Activated CD8-positive, alpha-beta memory T cell treated with anti-CD3 and anti-CD28 coated beads for 48 hours (primary cell): ENCODE measurements at regions not wholly inside any gene's neighbourhood (a gene's known extent, or its start where the extent isn't known, plus 50 kb on each side); places are given as distances from the start of the nearest gene placed in this dataset.

ENCODE experiments used
- DNase-seq, 3 experiments: peaks; one replicate each; pipeline ENCODE4 v3.0.0-alpha.2; 2020; ENCODE audit warnings: low read depth in 2 of 3, low spot score in 2 of 3

DNA sequence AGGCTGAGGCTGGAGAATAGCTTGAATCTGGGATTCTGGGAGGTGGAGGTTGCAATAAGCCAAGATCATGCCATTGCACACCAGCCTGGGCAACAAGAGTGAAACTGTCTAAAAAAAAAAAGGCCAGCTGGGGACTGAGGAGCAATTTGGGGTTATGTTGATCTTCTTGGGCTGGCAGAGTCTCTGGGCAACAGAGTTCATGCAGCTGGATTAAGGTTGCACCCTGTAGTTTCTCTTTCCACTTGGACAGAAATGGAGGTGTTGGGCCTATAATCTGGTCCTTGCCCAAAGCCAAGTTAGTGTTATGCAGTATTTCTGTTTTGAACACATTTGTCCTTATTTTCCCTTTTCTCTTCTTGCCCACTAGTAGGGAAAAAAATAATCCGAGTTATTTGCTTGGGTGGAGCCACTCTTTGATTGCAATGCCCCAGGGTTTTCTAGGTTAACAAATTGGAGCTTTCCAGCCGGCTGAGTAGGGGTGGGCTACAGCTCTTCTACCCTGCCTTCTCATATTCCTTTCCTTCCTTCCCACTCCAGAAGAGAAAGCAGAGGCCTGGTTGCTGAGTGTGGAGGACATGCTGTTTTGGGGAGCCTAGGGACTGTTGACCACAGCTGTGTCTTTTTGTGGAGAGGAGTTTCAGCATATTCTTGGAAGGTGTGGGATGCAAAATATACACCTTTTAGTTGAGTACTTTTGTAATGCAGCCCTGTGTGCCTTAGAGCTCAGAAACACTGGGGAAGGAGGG is 213.9 kb downstream of the SOX4 start:
- DNase-seq, result no peak

DNA sequence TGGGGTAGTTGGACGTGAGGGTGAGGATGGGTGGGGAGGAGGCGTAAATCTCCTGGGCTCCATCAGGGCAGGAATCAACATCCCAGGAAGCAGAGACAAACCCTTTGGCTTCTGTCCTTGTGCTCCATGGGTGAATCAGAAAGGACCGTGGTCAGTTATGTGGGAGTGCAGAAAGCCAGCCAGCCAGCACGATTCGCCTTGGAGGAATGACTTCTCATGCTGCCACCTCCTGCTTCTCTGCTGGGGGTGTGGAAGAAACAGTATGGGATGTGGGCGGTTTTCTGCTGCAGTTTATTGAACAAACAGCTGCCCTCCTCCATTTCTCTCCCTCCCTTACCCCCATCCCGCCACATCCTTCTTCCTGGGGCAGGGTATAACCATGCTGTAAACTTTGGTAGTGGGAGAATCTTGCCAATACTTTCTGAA is 214.5 kb downstream of the SOX4 start:
- no peak for DNase-seq

DNA sequence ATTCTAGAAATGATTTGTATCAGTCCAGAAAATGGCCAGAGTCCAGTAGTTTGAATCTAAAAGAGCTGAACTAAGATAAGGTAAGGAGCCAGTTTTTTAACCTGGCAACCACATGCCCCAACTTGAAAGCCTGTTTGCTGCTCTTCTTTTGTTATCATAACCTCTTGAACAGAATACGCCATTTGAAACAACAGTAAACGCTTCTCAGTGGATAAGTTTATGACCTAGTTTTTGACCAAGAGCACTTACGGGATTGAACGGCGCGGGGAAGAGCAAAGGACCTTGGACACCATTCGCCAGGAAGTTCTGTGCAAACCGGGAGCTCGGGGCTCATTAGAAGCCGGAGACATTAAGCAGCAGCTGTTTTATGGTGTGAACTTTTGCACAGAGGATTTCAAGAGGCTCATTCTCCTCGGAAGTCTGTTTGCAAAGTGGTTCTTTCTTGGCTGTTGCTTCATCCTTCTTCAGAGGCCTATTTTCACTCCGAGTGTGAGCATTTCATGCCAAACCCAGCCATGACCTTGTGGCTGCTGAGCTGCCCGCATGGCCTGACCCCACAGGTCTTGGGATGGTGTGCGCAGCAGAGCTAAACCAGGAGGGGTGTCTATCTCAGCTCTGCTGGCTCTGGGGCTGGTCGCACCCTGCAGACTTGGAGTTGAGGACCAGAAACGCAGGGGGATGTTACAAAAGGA is 215.1 kb downstream of the SOX4 start:
- DNase-seq, result no peak

DNA sequence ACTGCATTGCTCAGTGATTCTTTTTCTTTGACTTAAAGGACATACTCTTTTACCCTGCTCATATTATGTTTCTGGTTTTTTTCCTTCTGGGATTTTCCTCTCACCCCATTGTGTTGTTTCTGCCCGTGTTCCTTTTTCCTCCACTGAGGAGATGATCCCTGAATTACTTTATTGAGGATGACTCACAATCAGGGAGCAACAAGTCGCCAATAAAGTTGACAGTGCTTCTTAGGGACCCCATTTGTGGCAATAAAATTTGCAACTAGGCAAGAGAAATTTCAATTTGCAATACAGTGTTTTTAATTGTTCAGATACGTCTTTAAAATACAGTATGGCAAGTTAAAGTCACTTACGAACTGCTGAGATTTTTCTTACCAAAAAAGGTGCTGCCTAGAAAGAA is 217.9 kb downstream of the SOX4 start:
- DNase-seq, result no peak

DNA sequence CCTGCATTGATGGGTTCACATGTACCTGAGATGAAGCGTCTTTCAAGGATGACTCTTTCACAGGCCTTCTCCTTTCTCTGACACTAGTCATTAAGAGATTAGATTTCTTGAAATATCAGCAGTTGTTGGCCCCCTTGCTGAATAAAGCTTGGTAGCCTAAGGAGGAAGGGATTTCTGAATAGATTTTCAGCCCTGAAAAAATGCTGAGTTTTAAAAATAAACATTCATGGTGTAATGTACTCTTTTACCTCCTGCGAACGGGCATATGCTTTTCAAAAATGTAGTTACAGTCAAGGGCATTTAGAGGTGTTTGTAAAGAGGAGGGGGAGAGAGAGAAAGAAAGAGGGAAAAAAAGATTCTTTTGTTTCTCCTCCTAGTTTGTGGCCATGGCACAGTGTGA is 222.7 kb downstream of the SOX4 start:
- DNase-seq, result no peak

DNA sequence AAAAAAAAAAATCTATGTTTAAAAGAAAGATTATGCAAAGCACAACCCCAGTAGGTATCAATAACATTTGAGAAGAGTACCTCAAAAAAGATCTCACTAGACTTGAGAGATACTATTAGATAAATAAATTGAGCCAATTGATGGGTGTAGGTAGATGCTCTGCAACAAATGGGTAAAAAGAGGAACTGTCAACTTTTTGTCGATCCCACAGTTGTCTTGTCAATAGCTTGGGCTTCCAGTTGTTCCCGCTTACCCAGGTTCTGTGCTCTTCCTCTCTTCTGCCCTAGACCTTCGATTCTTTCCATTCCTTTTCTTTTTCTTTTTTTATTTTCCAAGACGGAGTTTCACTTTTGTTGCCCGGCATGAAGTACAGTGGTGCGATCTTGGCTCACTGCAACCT is 226.9 kb downstream of the SOX4 start:
- DNase-seq, result no peak

DNA sequence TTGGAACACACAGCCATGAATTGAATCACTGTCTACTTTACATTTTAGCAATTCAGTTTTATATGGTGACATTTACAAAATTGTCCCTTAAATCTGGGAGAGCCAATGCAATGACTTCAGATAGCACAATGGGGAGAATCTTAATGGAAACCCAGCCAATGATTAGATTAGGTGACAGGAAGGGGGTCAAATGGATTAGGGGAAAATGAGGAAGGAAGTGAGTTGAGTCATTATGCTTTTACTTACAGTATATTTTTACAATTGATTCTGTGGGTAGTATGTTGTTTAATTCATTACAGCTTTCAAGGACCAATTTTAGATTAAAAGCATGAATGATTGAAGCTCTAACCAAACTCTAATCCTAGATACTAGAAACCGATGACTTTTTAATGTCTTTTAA is 229.8 kb downstream of the SOX4 start:
- no peak for DNase-seq

DNA sequence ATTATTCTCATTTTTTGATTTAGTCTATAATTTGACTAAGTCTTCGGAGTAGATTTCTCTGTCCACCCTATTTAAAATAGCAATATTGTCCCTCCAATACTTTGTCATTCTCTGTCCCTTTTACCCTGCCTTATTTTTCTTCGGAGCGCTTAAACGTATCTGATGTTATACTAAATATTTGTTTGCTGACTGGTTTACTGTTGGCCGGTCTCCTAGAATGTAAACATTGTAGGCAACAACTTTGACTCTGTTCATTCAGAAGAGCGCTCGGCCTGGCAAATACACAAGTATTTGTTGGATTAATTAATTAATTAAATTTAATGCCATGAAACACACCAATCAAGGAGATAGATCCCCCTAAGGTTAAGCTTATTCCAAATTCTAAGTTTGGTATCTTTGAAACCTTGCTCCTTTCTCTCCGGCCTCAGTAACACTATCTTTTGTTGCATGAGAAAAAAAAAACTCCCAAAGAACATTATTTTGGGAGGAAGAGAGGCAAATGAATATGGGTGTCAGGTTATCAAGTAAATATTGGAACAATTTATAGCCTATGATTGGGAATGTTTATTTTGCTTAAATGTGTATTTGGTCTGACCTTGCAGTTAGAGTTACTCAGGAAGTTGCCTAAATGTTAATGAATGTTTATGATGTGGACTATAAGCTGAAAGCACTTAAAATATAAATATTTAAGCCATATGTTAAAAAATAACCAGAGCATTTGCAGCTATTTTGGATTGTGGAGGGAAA is 231.1 kb downstream of the SOX4 start:
- DNase-seq, result no peak

DNA sequence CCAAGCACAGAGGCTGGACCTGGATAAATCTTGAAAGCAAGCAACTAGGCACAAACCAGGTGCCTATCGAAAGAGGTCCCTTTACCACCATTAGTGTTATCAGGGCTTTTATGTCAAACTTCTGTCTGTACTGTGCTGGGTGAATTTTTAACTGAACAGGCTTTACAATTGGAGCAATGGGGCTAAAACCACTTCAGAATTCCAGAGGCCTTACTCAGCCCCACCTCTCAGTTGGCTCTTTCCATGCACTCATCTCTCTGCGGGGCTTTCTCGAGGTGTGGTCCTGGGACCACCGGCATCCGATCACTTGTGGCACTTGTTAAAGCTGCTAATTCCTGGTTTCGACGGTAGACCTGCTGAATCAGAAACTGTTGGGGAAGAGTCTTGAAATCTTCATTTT is 232.5 kb downstream of the SOX4 start:
- no peak for DNase-seq

DNA sequence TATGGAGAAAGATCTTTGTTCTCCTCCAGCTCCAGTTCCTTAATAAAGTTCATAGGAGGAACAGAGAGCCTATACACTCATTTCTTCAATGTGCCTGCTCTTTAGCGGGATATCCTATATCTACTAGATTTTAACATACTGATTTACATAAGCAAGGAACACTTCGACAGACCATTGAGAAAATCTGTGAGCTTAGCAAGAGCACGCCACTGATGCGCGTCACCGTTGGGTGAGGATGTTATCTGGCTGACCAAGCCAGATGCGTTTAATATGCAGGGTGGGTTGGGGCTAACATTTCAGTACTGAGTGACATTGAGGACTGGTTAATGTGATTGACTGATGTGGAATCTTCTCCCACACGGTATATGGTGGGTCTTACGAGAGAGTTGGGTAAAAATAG is 233.4 kb downstream of the SOX4 start:
- DNase-seq, result no peak

DNA sequence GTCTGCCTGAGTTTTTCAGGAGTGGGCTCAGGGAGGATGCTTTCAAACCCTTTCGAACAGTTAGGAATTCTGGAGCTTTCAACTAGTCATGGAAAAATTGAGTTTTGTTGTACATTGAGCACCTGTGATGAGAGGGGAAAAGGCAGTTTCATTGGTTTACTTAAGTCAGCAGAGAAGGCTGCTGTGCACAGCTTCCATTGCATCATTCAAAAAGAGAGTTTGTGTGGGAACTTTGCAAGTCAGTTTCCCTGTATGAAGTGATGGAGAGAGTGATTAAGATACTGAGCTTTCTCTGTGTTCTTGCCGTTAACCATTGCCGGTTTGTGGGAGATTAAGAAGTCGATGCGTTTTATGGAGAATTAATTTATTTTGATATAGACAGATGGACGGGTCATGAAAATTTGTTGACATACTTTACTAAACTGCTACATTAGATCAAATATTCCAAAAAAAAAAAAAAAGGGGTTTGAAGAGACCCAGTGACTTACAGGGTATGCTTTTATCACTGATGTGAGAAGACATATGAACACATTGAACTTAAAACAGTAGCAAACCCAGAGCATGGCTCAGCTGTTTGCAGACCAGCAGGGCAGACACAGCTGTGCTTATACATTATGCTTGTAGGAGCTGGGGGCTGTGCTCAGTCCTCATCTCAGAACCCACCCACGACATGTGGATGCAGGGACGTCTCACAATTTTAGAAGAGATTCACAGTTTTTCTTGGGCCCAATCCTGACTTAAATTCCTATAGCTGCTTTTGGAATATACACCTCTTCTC is 234.1 kb downstream of the SOX4 start:
- DNase-seq, result no peak

DNA sequence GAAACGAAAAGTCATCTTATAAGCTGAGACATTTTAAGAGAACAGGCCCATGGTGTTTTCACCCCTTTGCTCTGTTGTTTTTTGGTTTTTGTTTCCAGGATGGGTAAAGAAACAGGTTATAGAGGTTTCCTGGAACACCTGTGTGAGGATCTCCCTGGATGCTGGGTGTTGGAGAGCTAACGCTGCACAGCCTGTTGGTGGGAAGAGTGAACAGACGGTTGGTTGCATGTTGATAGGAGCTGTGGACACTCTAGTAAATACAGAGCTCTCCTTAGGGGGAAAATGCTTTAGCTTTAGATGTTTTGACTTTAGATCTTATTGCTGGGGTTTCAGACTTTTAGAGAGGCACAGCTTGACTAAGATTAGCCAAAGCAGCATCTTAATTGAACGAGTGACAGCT is 235.2 kb downstream of the SOX4 start:
- no peak for DNase-seq

DNA sequence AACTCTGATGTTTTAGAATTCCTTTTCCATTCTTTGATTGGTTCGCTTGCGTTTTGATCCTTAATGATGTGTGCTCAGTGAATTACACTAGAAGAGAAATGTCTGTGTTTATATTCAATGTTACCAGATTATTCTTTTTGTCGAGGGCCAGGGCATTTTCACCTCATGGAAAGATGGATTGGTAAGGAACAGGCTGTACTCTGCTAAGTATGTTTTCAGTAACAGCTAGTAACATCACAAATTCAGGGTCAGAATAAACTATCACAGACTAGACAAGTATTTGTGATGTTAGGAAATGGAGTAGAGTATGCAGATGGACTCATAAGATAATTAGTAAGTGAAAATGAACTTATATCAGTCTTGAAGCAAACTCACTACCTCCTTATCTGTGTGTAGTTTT is 235.6 kb downstream of the SOX4 start:
- no peak for DNase-seq

DNA sequence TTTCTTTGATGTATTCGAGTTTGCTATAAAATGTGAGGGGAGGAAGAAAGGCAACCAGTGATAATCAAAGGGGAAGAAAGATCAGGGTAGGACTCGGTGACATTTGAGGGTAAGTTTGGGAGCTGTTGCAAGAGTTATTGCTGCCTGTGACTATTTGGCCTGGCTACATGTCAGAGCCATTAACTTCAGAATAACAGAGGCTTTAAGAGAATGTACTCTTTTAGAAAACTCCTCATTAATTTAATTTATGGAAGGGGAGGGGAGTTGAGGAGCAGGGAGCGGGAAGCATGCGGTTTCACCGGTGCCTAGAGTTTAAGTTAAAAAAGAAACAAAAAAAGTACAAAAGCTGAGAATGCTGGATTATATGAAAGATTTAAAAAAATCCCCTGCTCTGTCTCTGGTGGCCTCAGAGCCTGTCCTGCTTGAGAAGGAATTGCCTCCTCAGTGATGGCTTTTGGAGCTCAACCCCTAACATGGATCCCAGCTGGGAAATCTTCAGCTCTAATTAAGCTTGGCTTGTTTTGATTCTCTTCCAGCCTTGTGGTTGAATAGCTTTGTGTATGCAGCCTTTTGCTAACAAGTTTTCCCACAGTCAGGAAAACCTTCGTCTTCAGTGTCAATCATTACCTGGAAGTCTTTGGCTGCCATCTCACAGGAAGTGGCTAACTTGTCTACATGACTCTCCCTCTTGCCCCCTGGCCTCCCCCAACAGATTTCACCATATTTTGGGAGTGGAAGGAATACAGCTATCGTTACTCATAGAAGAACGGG is 238.2 kb downstream of the SOX4 start:
- no peak for DNase-seq

DNA sequence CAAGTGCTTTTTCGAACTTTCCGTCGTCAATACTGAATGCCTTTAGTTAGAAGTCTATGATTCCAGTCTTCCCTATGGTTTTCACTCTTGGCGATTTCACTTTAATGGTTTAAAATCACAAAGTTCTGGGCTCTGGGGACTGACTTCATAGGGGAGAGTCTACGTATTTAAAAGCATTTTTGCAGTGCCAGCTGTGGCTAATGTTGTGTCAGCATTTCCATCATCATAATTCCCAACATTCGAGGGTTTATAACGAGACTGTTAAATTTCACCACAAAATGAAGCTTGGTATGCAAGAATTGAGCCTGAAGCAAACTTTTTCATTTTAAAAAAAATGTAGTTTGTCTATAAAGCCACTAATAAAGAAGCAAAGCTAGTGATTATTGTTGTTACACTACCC is 242.7 kb downstream of the SOX4 start:
- DNase-seq, result no peak

DNA sequence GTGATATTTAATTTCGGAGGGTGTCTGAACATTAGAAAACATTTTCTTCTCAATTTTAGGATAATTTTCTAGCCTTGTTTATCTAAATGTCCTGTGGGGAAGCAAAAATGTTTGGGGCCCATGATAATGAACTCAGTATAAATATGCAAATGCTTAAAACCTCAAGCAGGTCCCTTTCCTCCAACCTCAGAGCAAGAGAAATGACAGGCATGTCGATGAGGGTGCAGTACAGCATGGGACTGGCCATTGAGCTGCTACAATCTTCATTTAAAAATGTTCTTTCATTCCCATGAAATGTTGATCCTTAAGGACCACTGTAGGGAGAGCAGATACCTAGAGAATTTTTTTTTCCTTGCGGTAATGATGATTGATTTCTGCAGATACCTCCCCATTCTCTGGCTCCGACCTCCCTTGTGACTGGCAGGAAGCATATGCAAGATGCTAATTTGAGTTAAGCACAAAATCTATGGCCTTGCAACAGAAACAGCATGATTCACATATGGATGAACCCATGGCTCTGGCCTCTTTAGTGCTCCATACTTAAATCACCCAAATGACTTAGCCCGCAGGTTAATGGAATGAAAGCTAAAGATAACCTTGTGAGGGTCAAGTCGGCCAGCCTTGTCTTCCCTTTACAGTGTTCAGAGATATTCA is 243.3 kb downstream of the SOX4 start:
- no peak for DNase-seq

DNA sequence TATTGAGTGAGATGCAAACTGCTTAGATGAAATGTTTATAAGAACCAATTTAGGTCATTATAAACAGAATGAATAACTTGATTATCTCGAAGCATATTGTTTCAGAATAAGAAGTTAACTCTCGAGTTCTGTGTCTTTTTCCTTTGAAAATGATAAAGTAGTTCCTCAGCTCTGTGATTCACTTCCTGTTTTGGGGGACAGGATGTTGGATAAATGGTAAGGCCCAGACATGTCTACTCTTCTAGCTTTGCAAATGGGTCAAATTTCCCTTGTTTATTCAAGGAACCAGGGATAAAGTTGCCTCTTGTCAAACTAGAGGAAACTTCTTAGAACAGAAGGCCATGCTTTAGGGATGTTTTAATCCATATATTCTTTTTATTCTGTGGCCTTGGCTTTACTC is 246.9 kb downstream of the SOX4 start:
- DNase-seq, result no peak

DNA sequence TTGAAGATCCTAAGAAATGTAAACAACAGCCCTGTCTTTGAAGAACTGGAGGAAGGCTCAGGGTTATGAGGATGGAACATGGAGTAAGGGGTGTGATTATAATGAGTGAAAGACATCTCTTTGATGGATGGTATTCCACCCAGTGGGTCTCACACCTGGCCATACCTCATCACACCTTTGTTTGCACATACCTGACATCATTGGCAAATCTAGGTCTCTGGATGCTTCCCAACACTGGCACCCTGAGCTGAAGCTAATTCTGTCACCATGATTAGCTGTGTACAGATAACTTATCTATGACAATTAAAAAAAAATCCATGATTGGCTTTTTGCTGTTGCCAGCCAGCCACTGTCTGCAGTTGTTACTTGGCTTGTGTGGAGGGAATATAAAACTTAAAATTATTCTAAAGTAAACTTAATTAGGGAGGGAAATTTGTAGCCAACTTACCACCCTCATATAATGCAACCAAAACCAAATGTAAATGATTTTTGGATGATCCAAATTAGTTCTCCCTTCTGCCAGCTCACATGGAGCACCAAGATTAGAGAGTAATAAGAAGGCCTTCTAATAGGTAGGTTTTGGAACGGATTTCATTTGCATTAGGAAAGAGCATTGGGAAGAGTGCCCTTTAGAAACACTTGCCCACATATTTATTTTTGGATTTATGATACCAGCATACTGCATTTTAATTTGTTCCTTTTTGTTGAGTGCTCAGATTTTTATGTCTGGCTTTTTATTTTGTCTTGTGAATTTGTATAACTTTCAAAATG is 249.5 kb downstream of the SOX4 start:
- DNase-seq, result no peak

DNA sequence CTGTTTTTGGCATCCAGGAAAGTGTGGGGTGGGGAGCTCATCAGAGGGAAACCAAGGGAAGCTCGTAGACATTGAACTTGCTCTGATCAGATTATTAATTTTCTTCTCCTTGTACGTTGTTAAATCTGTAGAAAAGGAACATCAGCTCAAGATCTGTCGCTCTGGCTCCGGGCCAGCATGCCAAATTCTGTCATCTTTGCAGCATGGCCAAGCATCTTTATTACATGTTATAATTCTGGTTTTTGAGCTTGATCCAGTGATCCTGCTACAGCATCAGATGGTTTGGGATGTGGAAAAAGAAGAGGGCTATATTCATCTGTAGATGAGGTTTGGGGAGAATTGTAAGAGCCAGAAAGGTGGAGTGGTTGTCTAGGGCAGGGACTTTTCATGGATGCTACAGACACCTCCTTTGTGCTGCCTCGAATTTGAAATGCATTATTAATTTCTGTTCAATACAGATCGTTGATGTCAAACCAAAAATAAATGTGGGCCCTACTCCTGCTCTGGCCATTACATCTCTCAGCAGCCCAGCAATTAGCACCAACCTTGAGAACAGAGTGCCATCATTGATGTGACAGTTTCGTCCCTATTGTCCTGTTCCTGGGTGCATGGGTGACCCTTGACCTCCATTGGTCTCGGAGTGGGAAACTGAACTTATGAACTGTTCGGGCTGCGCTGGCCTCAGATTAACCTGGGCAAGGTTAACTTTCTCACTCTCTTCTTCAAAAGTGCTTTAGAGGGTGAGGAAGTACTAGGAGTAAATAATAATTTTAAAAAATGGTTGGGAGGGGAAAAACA is 250.8 kb downstream of the SOX4 start:
- no peak for DNase-seq
